HG03025 (cell line): ENCODE measurements at regions not wholly inside any gene's neighbourhood (a gene's known extent, or its start where the extent isn't known, plus 50 kb on each side); places are given as distances from the start of the nearest gene placed in this dataset.
A peak's percentile ranks its signal among the peaks of the same experiment; 100 is the strongest.

Experiments
- ATAC-seq: cut with Tn5 transposase; IDR thresholded peaks from one replicate; pipeline ENCODE4 v1.9.1; 2021; ENCODE audit warnings: mild to moderate bottlenecking, moderate library complexity; ENCODE audit not compliant: unreplicated experiment, low FRiP score

GRCh38 chr1:235027076-235027861 is 101.4 kb downstream of the TOMM20 start:
- no peak for ATAC-seq

- ATAC-seq, result no peak
Observed at GRCh38 chr1:235025422-235025984, 103.1 kb downstream of the TOMM20 start.

- no peak for ATAC-seq
Observed at GRCh38 chr1:235024711-235025421, 103.8 kb downstream of the TOMM20 start.

- ATAC-seq, result no peak
Observed at GRCh38 chr1:235023711-235024439, 104.8 kb downstream of the TOMM20 start.

GRCh38 chr1:235022981-235023710 is 105.5 kb downstream of the TOMM20 start:
- no peak for ATAC-seq

GRCh38 chr1:235022341-235022980 is 106.2 kb downstream of the TOMM20 start:
- no peak for ATAC-seq

GRCh38 chr1:235021815-235022214 is 106.8 kb downstream of the TOMM20 start:
- ATAC-seq, result no peak

- ATAC-seq, result no peak
Observed at GRCh38 chr1:235021321-235021720, 107.3 kb downstream of the TOMM20 start.

GRCh38 chr1:235019961-235020360 is 108.7 kb downstream of the TOMM20 start:
- ATAC-seq, result no peak

- no peak for ATAC-seq
Observed at GRCh38 chr1:235019471-235019870, 109.2 kb downstream of the TOMM20 start.

- ATAC-seq, result no peak
Observed at GRCh38 chr1:235018720-235019444, 109.8 kb downstream of the TOMM20 start.

- no peak for ATAC-seq
Observed at GRCh38 chr1:235018161-235018560, 110.5 kb downstream of the TOMM20 start.

- ATAC-seq, result no peak
Observed at GRCh38 chr1:235017719-235018118, 110.9 kb downstream of the TOMM20 start.

GRCh38 chr1:235017191-235017590 is 111.4 kb downstream of the TOMM20 start:
- ATAC-seq, result no peak

GRCh38 chr1:235015291-235015985 is 113.2 kb downstream of the TOMM20 start:
- ATAC-seq, result no peak

- ATAC-seq, result no peak
Observed at GRCh38 chr1:235014756-235015155, 113.9 kb downstream of the TOMM20 start.

GRCh38 chr1:235013512-235013911 is 115.1 kb downstream of the TOMM20 start:
- no peak for ATAC-seq

GRCh38 chr1:235012436-235013210 is 116.0 kb downstream of the TOMM20 start:
- peak; percentile 10 for ATAC-seq
